ENCODE measurements at regions not wholly inside any gene's neighbourhood (a gene's known extent, or its start where the extent isn't known, plus 50 kb on each side); places are given as distances from the start of the nearest gene placed in this dataset.

DNA sequence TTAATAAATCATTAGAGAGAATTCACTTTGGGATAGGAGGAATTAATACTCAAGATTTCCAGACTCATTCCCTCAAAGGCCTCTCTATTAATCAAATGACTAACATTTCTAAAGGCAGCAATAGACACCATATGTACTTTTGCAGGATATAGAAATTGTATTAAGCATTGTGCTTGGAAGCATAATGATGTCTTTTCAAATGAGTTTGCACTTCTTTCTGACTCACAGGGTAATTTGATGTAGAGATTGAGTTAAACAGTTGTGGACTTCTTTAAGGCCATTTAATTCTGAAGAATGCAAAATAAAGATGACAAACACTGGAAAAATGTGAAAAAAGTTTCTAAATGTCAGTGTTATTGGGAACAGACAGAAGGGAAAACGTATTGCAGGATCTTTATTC lies 63.4 kb upstream of the CSRP2 start:
- H3K27ac ChIP-seq (ENCODE audit: insufficient read depth, low read length): no peak overlapping the region
- no peak overlapping the region for H2AFZ ChIP-seq (ENCODE audit: low read length)
- H3K36me3 ChIP-seq (ENCODE audit: control insufficient read depth, insufficient read depth, low read length): no peaks in the 10 kb centered on the region
- peak; percentile 66 to 70 for DNase-seq (ENCODE audit: low read depth in 2 of 2)
- no peaks in the 10 kb centered on the region for H3K79me2 ChIP-seq (ENCODE audit: control insufficient read depth, insufficient read depth, low read length)
- H4K20me1 ChIP-seq (ENCODE audit: control insufficient read depth, extremely low read depth, insufficient read depth, low read length): no peaks in the 10 kb centered on the region
- no peak overlapping the region for H3K9ac ChIP-seq (ENCODE audit: insufficient read depth, low read length)
- TF ChIP-seq, protein P1, sequence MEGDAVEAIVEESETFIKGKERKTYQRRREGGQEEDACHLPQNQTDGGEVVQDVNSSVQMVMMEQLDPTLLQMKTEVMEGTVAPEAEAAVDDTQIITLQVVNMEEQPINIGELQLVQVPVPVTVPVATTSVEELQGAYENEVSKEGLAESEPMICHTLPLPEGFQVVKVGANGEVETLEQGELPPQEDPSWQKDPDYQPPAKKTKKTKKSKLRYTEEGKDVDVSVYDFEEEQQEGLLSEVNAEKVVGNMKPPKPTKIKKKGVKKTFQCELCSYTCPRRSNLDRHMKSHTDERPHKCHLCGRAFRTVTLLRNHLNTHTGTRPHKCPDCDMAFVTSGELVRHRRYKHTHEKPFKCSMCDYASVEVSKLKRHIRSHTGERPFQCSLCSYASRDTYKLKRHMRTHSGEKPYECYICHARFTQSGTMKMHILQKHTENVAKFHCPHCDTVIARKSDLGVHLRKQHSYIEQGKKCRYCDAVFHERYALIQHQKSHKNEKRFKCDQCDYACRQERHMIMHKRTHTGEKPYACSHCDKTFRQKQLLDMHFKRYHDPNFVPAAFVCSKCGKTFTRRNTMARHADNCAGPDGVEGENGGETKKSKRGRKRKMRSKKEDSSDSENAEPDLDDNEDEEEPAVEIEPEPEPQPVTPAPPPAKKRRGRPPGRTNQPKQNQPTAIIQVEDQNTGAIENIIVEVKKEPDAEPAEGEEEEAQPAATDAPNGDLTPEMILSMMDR (conservative IDR thresholded peaks at IDR 0.05 in 1 of 2, IDR thresholded peaks at IDR 0.05 in 1 of 2; ENCODE audit: low read depth in 1 of 2, low read length in 2 of 2): no peak
- no peak for TF ChIP-seq EZH2 (IDR thresholded peaks at IDR 0.05; ENCODE audit: low read length, missing control alignments)
- H3K4me3 ChIP-seq (replicated peaks in 1 of 4; ENCODE audit: control extremely low read depth in 1 of 4, insufficient read depth in 1 of 4, low read depth in 3 of 4, low read length in 4 of 4): no peak overlapping the region
- H3K27me3 ChIP-seq (ENCODE audit: control insufficient read depth, insufficient read depth, low read length): no peaks in the 10 kb centered on the region
- no peaks in the 10 kb centered on the region for H3K9me3 ChIP-seq (ENCODE audit: control insufficient read depth, insufficient read depth, low read depth, low read length)
- H3K4me2 ChIP-seq (ENCODE audit: extremely low read depth, insufficient read depth, low read length): peak overlapping the region; percentile 17
- peaks cover 12% of the 10 kb centered on the region for H3K4me1 ChIP-seq (ENCODE audit: control insufficient read depth, extremely low read depth, insufficient read depth, low read length)

DNA sequence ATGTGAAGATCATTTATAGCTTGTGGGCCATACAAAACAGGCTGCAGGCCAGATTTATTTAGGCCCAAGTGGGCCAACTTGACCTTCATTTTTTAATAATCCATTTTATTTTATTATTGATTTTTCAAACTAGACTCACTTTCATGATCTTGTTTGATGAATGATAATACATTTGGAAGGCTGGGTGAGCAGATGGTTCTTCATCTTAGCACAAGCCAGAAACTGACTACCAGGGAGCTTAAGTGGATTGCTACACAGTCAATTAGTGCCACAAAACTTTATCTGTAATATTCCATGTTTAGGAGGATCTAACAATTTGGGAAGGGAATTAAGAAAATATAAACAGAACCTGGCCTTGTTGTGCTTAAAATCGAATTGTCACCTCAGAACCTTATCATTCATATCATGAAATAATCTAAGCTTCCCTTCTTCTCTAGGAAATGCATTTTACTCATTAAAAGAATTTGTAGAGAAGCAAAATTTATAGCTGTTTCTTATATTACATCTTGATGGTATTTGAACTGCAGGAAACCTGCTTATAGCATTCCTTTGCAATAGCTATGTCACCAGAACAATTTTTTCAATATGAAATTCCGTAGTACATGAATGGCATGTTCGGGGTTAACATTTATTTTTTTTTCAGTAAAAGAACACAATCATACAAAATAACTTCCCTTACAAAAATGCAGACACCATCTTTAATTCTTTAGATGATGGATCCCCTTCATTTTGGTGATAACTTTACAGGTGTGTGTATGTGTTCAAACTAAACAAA lies 62.0 kb upstream of the CSRP2 start:
- TF ChIP-seq EZH2 (IDR thresholded peaks at IDR 0.05; ENCODE audit: low read length, missing control alignments): no peak
- TF ChIP-seq, protein P1 (conservative IDR thresholded peaks at IDR 0.05 in 1 of 2, IDR thresholded peaks at IDR 0.05 in 1 of 2; ENCODE audit: low read depth in 1 of 2, low read length in 2 of 2): no peak
- Histone ChIP-seq H3K4me1 (ENCODE audit: control insufficient read depth, extremely low read depth, insufficient read depth, low read length) (peaks cover 12% of the 10 kb centered on the region), H2AFZ (ENCODE audit: low read length) (no peak overlapping the region), H3K9me3 (ENCODE audit: control insufficient read depth, insufficient read depth, low read depth, low read length) (no peaks in the 10 kb centered on the region), H3K9ac (ENCODE audit: insufficient read depth, low read length) (no peak overlapping the region), H3K27me3 (ENCODE audit: control insufficient read depth, insufficient read depth, low read length) (no peaks in the 10 kb centered on the region), H4K20me1 (ENCODE audit: control insufficient read depth, extremely low read depth, insufficient read depth, low read length) (no peaks in the 10 kb centered on the region), H3K4me3 (replicated peaks in 1 of 4; ENCODE audit: control extremely low read depth in 1 of 4, insufficient read depth in 1 of 4, low read depth in 3 of 4, low read length in 4 of 4) (no peak overlapping the region), H3K79me2 (ENCODE audit: control insufficient read depth, insufficient read depth, low read length) (no peaks in the 10 kb centered on the region), H3K36me3 (ENCODE audit: control insufficient read depth, insufficient read depth, low read length) (no peaks in the 10 kb centered on the region), H3K4me2 (ENCODE audit: extremely low read depth, insufficient read depth, low read length) (no peak overlapping the region), H3K27ac (ENCODE audit: insufficient read depth, low read length) (no peak overlapping the region)
- no peak for DNase-seq (ENCODE audit: low read depth in 2 of 2)

DNA sequence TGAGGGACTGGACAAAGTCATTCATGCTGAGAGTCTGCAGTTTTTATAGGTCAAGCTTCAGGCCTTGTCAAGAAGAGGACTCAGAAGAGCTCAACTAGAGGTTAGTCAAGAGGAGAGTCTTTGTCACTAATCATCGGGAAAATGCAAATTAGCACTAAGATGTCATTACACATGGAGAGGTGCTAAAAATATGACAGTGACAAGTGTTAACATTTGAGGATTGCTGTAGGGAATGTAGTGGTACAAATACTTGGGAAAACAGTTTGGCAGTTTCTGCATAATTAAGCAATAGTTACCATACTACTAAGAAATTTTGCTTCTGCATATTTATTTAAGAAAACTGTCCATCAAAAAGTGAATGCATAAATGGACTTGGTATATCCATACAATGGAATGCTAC lies 60.9 kb upstream of the CSRP2 start:
- Histone ChIP-seq H2AFZ (ENCODE audit: low read length) (no peak overlapping the region), H3K27ac (ENCODE audit: insufficient read depth, low read length) (no peak overlapping the region), H3K4me3 (replicated peaks in 1 of 4; ENCODE audit: control extremely low read depth in 1 of 4, insufficient read depth in 1 of 4, low read depth in 3 of 4, low read length in 4 of 4) (no peak overlapping the region), H4K20me1 (ENCODE audit: control insufficient read depth, extremely low read depth, insufficient read depth, low read length) (no peaks in the 10 kb centered on the region), H3K27me3 (ENCODE audit: control insufficient read depth, insufficient read depth, low read length) (no peaks in the 10 kb centered on the region), H3K9ac (ENCODE audit: insufficient read depth, low read length) (no peak overlapping the region), H3K4me2 (ENCODE audit: extremely low read depth, insufficient read depth, low read length) (no peak overlapping the region), H3K9me3 (ENCODE audit: control insufficient read depth, insufficient read depth, low read depth, low read length) (no peaks in the 10 kb centered on the region), H3K4me1 (ENCODE audit: control insufficient read depth, extremely low read depth, insufficient read depth, low read length) (peaks cover 12% of the 10 kb centered on the region), H3K36me3 (ENCODE audit: control insufficient read depth, insufficient read depth, low read length) (no peaks in the 10 kb centered on the region), H3K79me2 (ENCODE audit: control insufficient read depth, insufficient read depth, low read length) (no peaks in the 10 kb centered on the region)
- no peak for DNase-seq (ENCODE audit: low read depth in 2 of 2)
- TF ChIP-seq, protein P1 (conservative IDR thresholded peaks at IDR 0.05 in 1 of 2, IDR thresholded peaks at IDR 0.05 in 1 of 2; ENCODE audit: low read depth in 1 of 2, low read length in 2 of 2): no peak
- no peak for TF ChIP-seq EZH2 (IDR thresholded peaks at IDR 0.05; ENCODE audit: low read length, missing control alignments)
